ENCODE measurements at regions not wholly inside any gene's neighbourhood (a gene's known extent, or its start where the extent isn't known, plus 50 kb on each side); places are given as distances from the start of the nearest gene placed in this dataset.

DNA sequence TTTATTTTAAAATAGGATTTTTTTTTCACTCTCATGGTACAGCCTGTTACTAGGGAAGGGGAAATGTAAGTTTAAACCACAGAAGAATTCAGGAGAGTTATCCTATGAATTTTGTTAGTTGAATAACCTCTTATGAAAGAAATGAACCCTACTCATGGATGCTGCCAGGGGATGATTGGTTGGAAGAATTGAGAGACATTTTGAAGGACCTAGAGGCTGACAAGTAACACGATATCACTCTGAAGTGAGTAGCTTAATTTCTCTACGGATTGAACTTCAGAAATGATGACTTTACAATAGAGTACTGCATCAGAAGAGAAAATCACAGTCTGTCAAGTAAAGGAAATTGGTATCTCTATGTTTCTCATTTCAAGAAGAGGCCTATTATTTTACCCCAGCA is 1346.2 kb downstream of the SUCLG1 start:
- TF ChIP-seq EZH2phosphoT487 (IDR thresholded peaks at IDR 0.05; ENCODE audit: insufficient read depth, low read depth) (no peak), EZH2 (IDR thresholded peaks at IDR 0.05; ENCODE audit: insufficient read depth, poor library complexity, severe bottlenecking) (no peak)

Data from GM23248 (cell line).